Cerebellar nuclear complex (tissue), 1 donor: ENCODE measurements at regions not wholly inside any gene's neighbourhood (a gene's known extent, or its start where the extent isn't known, plus 50 kb on each side); places are given as distances from the start of the nearest gene placed in this dataset.

ENCODE experiments used
- DNase-seq, 2 experiments: peaks; one replicate each; lab custom pipeline; 2025; lab: John Stamatoyannopoulos, UW

- DNase-seq = no peak
Observed at GRCh38 chr14:56918849-56919574, 108.7 kb upstream of the OTX2 start.

- DNase-seq = no peak
Observed at GRCh38 chr14:56905282-56905681, 95.0 kb upstream of the OTX2 start.

GRCh38 chr14:56903304-56903969, 93.2 kb upstream of the OTX2 start:
- DNase-seq = no peak

- no peak for DNase-seq
Observed at GRCh38 chr14:56902385-56902784, 92.1 kb upstream of the OTX2 start.

GRCh38 chr14:56900726-56901125, 90.4 kb upstream of the OTX2 start:
- DNase-seq = no peak

- DNase-seq = no peak
Observed at GRCh38 chr14:56899829-56900228, 89.5 kb upstream of the OTX2 start.

GRCh38 chr14:56896922-56897321, 86.6 kb upstream of the OTX2 start:
- DNase-seq = no peak

GRCh38 chr14:56896231-56896630, 86.0 kb upstream of the OTX2 start:
- DNase-seq = no peak

- DNase-seq = no peak
Observed at GRCh38 chr14:56895154-56895553, 84.9 kb upstream of the OTX2 start.

GRCh38 chr14:56894591-56894991, 84.3 kb upstream of the OTX2 start:
- DNase-seq = no peak

- no peak for DNase-seq
Observed at GRCh38 chr14:56892959-56893358, 82.7 kb upstream of the OTX2 start.

- DNase-seq = no peak
Observed at GRCh38 chr14:56891226-56891625, 80.9 kb upstream of the OTX2 start.

- DNase-seq = no peak
Observed at GRCh38 chr14:56889705-56890104, 79.4 kb upstream of the OTX2 start.

GRCh38 chr14:56888274-56888673, 78.0 kb upstream of the OTX2 start:
- DNase-seq = no peak

- no peak for DNase-seq
Observed at GRCh38 chr14:56887216-56887615, 76.9 kb upstream of the OTX2 start.

GRCh38 chr14:56886471-56887062, 76.3 kb upstream of the OTX2 start:
- DNase-seq = no peak

GRCh38 chr14:56885825-56886224, 75.5 kb upstream of the OTX2 start:
- no peak for DNase-seq

- peak; percentile 72 to 92 for DNase-seq
Observed at GRCh38 chr14:56884617-56885016, 74.3 kb upstream of the OTX2 start.

GRCh38 chr14:56881181-56881580, 70.9 kb upstream of the OTX2 start:
- peak; percentile 21 to 62 for DNase-seq

- DNase-seq = no peak
Observed at GRCh38 chr14:56878766-56879165, 68.5 kb upstream of the OTX2 start.

GRCh38 chr14:56875104-56875675, 64.9 kb upstream of the OTX2 start:
- no peak for DNase-seq

GRCh38 chr14:56874375-56874774, 64.1 kb upstream of the OTX2 start:
- DNase-seq = no peak

- no peak for DNase-seq
Observed at GRCh38 chr14:56870336-56870735, 60.1 kb upstream of the OTX2 start.
